Right lung (tissue), 2 donors: ENCODE measurements at regions not wholly inside any gene's neighbourhood (a gene's known extent, or its start where the extent isn't known, plus 50 kb on each side); places are given as distances from the start of the nearest gene placed in this dataset.

Experiments
- DNase-seq, 2 donors: peaks; one replicate each; pipeline ENCODE4 v3.0.0-alpha.2; 2013

- no peak for DNase-seq
Observed at GRCh38 chr2:59015027-59015426, 773.9 kb upstream of the FANCL start.

DNA sequence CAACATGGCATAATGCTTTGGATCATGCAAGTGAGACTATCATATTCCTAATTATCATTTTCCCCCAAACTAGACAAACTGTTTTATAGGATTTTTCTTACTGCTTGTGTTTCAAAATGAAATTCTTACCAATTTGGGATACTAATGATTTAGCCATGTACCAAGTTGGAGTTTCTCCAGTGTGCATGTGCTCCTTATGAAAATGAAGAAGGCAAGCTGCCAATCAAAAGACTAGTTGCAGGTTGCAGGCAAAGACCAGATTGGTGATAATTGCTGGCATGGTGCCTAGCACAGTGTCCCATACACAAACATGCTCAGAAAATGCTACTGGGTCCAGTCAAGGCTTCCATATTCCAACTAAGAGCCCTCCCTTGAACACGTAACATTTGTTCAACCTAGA is 771.8 kb upstream of the FANCL start:
- no peak for DNase-seq

DNA sequence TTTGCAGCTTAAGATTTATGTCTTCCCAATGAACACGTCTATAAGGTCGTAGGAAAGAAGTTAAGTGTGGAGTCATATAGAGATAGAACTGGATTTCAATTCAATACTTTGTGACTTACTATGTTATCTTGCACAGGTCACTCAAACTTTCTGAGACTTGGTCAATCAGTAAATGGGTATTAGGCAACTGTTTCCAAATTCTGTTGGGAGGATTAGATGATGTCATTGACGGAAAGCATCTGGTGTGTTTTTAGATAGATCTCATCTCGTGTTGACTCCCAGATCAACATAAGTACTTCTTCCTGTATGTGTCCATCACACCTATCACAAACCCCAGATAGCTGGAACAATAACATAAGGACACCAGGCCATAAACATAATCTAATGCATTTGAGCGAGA is 771.1 kb upstream of the FANCL start:
- DNase-seq = no peak

- DNase-seq = no peak
Observed at GRCh38 chr2:59008950-59009349, 767.8 kb upstream of the FANCL start.

DNA sequence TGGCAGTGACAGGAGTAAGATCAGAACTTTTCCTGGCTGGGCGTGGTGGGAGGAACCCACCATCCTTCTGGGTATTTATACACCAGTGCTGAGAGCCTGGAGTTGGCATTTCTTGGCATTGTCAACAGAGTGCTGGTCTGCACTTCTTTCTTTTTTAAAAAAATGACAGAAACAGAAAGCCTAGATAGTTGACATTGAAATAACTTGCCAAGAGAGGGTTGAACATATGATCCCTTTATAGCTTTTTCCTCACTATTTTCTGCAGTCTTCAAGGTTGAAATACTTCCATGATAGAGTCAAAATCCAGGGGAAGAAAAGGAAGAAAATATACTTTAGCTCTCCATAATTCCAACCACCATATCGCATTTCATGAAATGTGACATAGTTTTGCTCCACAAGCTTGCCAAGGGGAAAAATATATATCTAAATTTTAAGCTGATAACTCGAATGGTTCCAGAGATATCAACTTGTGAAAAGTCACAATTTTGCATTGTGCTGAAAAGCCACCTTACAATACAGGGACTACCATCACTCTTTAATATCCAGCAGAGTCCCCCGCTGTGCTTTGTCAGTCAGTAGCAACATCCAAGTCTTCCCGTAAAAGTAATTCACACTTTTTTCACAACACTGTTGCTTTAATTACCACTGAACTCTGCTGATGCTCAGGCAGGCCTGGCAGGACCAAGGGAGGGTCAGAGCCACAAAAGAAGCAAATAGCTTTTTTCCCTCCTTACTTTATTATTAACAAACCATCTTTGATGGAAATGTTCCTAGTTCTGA is 764.9 kb upstream of the FANCL start:
- DNase-seq = no peak

GRCh38 chr2:59004621-59005020 is 763.5 kb upstream of the FANCL start:
- DNase-seq = no peak

DNA sequence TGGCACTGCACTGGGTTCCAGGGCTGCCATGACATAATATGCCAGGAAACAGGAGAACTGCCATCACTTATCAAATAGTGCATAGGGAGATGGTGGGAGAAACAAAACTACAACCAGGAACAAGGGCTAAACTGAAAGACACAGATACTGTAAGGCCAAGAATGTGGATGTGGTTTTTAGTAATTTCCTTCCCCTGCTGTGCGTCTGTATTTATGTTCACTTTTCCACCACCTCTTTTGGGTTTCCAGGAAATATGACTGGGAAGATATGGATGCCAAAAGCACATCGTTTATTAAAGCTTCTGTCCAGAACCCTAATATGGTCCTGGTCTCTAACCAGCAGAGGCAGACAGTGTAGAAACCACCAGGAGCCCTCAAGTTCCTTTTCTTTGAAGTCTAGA is 759.7 kb upstream of the FANCL start:
- DNase-seq = no peak

DNA sequence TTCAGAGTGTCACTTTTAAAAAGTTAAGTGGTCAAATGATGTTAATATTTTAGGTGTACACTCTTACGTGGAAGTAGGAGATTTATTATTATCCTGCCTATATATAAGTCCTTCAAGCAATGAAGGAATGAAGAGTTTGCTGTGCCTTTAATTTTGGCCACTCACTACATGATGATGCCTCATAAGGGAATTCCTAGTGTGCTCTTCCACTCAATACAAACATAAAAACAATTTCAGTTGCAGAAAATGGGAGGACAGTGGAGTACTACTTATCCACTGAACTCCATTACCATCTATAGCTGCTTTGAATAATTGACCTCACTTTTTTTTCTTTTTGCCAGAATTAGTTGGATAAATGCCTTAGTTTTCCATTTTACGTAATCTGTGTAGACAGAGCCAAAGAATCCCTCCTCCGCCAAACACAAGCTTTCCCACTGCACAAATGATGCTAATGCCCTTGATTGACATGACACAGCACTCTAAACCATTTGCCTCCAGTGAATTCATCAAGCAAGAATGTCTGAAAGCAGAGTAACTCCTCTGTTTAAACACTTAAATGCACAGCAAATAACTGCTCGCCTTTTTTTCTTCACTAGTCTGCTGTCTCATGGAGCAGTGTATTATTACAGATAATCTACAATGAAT is 751.1 kb upstream of the FANCL start:
- no peak for DNase-seq

- no peak for DNase-seq
Observed at GRCh38 chr2:58991357-58991756, 750.2 kb upstream of the FANCL start.

DNA sequence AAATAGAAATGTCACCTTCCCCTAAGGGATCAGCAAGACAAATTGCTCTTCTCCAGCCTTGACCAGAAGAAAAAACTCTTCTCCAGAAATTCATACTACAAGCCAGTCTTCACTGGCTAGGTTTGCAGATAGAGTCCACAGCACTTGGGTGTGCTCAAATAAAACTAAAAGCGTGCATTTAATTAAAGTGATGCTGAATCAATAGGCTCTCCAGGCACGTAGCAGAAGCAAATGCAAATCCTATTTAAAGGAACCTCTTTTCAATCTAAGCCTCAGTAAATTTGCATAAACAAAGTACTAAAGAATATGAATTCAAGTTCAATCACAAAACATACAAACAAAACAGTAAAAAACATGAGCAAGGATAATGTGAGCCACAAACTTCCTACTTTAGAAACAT is 744.4 kb upstream of the FANCL start:
- no peak for DNase-seq

- DNase-seq = no peak
Observed at GRCh38 chr2:58984731-58985130, 743.6 kb upstream of the FANCL start.

- no peak for DNase-seq
Observed at GRCh38 chr2:58983111-58983510, 742.0 kb upstream of the FANCL start.

- DNase-seq = no peak
Observed at GRCh38 chr2:58981237-58981636, 740.1 kb upstream of the FANCL start.

GRCh38 chr2:58976375-58977071 is 735.4 kb upstream of the FANCL start:
- DNase-seq = no peak

GRCh38 chr2:58974881-58975280 is 733.8 kb upstream of the FANCL start:
- no peak for DNase-seq

- no peak for DNase-seq
Observed at GRCh38 chr2:58974426-58974825, 733.3 kb upstream of the FANCL start.

DNA sequence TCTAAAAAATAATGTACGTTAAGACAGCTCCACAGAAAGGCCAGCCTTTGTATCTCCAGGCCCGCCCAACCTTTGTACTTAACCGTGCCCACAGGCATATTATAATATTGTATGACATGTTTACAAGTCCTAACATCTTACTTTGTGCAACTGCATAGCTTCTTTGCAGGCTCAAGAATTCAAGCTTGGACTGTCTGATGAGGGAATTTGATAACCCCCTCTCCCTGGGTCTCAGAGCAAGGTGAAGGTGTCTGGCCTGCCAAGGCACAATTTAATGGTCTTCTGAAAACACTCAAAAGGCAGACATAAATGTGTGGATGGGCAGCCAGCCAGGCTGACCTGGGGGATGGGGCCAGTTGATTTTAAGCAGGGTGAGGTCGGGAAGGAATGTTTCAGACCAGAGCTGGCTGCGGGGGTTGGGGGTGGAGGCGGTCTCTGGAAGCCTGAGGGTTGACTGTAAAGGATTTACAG is 732.7 kb upstream of the FANCL start:
- DNase-seq = no peak

DNA sequence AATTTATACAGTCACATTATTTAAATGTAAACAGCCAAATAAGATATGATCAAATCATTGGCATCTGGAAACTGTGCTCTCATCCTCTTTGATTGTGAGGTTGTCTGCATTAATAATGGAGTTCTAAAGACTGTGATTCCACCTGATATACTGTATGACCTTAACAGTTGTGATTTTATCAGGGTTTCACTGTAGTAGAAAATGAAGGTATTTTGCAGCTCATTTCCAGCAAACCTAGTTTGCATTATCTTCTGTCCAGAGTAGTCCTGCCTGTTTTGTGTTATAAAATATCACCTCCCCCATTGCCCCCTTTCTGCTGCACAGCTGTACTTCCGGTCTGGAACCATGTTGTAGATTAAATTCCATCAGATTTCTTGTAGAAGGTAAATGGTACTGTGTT is 731.6 kb upstream of the FANCL start:
- no peak for DNase-seq

DNA sequence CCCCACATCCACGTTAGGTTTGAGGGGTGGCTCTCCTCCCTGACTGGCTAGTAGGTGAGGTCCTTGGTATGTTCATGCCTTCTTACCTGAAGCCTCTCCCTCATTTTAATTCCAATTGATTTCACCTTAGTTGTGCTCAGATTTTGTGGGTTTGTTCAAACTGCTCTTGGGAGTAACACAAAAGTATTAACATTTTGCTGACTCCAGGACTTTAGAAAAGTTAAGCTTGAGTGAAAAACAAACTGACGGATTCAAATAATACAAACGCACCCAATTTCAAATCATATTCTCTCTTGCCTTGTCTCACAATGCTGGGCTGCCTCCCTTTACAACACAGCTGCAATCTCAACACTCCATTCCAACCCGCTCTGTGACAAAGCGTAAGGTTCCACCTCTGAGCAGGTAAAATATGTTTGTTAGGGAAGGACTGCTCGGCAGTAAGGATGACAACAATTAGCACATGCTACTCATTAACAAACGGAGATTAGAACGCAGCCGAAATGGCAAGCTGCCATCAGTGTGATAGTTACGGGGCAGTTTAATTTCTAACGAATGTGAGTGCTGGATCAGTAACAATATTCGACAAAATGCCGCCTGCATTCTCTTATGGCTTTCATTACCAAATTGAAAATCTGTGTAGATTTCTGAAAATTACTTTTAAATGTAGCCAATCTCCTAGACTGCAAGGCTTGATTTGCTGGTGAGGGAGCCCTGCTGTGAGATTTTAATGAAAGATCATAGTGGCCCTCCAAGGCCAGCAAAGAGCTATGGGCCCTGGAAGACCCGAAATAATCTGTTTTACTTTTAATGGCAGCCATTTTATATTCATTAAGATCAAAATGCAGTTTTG is 730.6 kb upstream of the FANCL start:
- DNase-seq = no peak

- no peak for DNase-seq
Observed at GRCh38 chr2:58970365-58970764, 729.2 kb upstream of the FANCL start.

- no peak for DNase-seq
Observed at GRCh38 chr2:58968885-58969284, 727.8 kb upstream of the FANCL start.

DNA sequence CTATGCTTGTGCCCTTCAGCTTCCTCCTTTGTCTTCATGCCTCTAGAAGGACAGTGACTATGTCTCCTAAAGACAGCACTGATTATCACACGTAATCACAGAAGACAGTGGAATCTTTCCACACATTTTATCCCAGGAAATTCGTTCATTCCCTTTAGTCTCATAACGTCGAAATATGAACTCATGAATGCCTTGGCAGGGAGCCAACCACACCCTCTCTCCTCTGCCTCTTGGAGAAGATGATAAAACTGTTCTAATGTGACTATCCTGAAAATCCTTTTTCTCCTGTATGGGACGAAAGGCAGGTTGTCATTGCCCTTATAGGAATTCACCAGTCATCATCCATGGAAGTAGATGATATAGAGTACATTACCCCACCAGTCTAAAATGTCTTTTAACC is 726.6 kb upstream of the FANCL start:
- no peak for DNase-seq
